ENCODE measurements at regions not wholly inside any gene's neighbourhood (a gene's known extent, or its start where the extent isn't known, plus 50 kb on each side); places are given as distances from the start of the nearest gene placed in this dataset.

GRCh38 chr14:38882533-38882932 is 220.5 kb downstream of the SEC23A start:
- H3K9me3 Mint-ChIP-seq: no peaks in the 10 kb centered on the region
- ChIA-PET POLR2A (no interaction called here), CTCF (interaction anchor here (0.6 kb wide), 1 partner anchor 25 kb away, joined by 4 read pairs; no protein-coding TSS in a partner anchor)
- H3K27ac Mint-ChIP-seq: no peak overlapping the region
- H3K4me1 Mint-ChIP-seq: no peaks in the 10 kb centered on the region
- no peaks in the 10 kb centered on the region for H3K36me3 Mint-ChIP-seq (ENCODE audit: low read depth)
- H3K4me3 Mint-ChIP-seq: no peak overlapping the region
- no peak for DNase-seq
- peaks cover 4% of the 10 kb centered on the region for H3K27me3 Mint-ChIP-seq

- H3K4me3 Mint-ChIP-seq: no peak overlapping the region
- POLR2A ChIA-PET: no interaction called here
- no peaks in the 10 kb centered on the region for H3K9me3 Mint-ChIP-seq
Observed at GRCh38 chr14:38880643-38881524, 222.2 kb downstream of the SEC23A start.

GRCh38 chr14:38877744-38878388 is 225.2 kb downstream of the SEC23A start:
- Mint-ChIP-seq H3K4me1 (no peaks in the 10 kb centered on the region), H3K4me3 (no peak overlapping the region), H3K9me3 (no peaks in the 10 kb centered on the region), H3K27ac (no peak overlapping the region), H3K27me3 (peaks cover 10% of the 10 kb centered on the region), H3K36me3 (ENCODE audit: low read depth) (no peaks in the 10 kb centered on the region)
- CTCF ChIA-PET: no interaction called here
- POLR2A ChIA-PET: no interaction called here
- no peak for DNase-seq

More at GRCh38 chr14:38880643-38881524, 222.2 kb downstream of the SEC23A start:
- Mint-ChIP-seq H3K36me3 (ENCODE audit: low read depth) (no peaks in the 10 kb centered on the region), H3K27me3 (peaks cover 10% of the 10 kb centered on the region), H3K27ac (no peak overlapping the region), H3K4me1 (no peaks in the 10 kb centered on the region)
- DNase-seq: no peak
- CTCF ChIA-PET: interaction anchor here (0.5 kb wide), 1 partner anchor 27 kb away, joined by 3 read pairs; no protein-coding TSS in a partner anchor

GRCh38 chr14:38874721-38875120 is 228.3 kb downstream of the SEC23A start:
- Mint-ChIP-seq H3K36me3 (ENCODE audit: low read depth) (no peaks in the 10 kb centered on the region), H3K4me1 (no peaks in the 10 kb centered on the region), H3K27me3 (peaks cover 7% of the 10 kb centered on the region), H3K27ac (no peak overlapping the region), H3K4me3 (no peak overlapping the region), H3K9me3 (no peaks in the 10 kb centered on the region)
- POLR2A ChIA-PET: no interaction called here
- CTCF ChIA-PET: no interaction called here
- DNase-seq: no peak

- no peaks in the 10 kb centered on the region for H3K4me1 Mint-ChIP-seq
- no peaks in the 10 kb centered on the region for H3K36me3 Mint-ChIP-seq (ENCODE audit: low read depth)
- H3K4me3 Mint-ChIP-seq: no peak overlapping the region
- H3K27me3 Mint-ChIP-seq: peaks cover 7% of the 10 kb centered on the region
- POLR2A ChIA-PET: no interaction called here
- no peak overlapping the region for H3K27ac Mint-ChIP-seq
- H3K9me3 Mint-ChIP-seq: no peaks in the 10 kb centered on the region
- CTCF ChIA-PET: interaction anchor here (0.6 kb wide), 1 partner anchor 16 kb away, joined by 3 read pairs; no protein-coding TSS in a partner anchor
- DNase-seq: no peak
Observed at GRCh38 chr14:38873941-38874612, 229.0 kb downstream of the SEC23A start.

- Mint-ChIP-seq H3K27me3 (no peaks in the 10 kb centered on the region), H3K36me3 (ENCODE audit: low read depth) (no peaks in the 10 kb centered on the region), H3K9me3 (no peaks in the 10 kb centered on the region), H3K4me3 (no peak overlapping the region), H3K4me1 (no peaks in the 10 kb centered on the region), H3K27ac (no peak overlapping the region)
- DNase-seq: no peak
- POLR2A ChIA-PET: no interaction called here
- CTCF ChIA-PET: no interaction called here
Observed at GRCh38 chr14:38870296-38870836, 232.7 kb downstream of the SEC23A start.

- POLR2A ChIA-PET: no interaction called here
- no peak for DNase-seq
Observed at GRCh38 chr14:38868399-38869290, 234.4 kb downstream of the SEC23A start.

GRCh38 chr14:38867561-38868150 is 235.4 kb downstream of the SEC23A start:
- Mint-ChIP-seq H3K4me1 (no peaks in the 10 kb centered on the region), H3K4me3 (no peak overlapping the region), H3K27ac (no peak overlapping the region), H3K36me3 (ENCODE audit: low read depth) (no peaks in the 10 kb centered on the region), H3K9me3 (no peaks in the 10 kb centered on the region), H3K27me3 (no peaks in the 10 kb centered on the region)
- ChIA-PET CTCF (interaction anchor here (1.3 kb wide), 1 partner anchor 148 kb away, joined by 3 read pairs; no protein-coding TSS in a partner anchor), POLR2A (no interaction called here)
- peak; percentile 72 for DNase-seq

More at GRCh38 chr14:38868399-38869290, 234.4 kb downstream of the SEC23A start:
- H3K27me3 Mint-ChIP-seq: no peaks in the 10 kb centered on the region
- H3K4me3 Mint-ChIP-seq: no peak overlapping the region
- H3K9me3 Mint-ChIP-seq: no peaks in the 10 kb centered on the region
- no peaks in the 10 kb centered on the region for H3K36me3 Mint-ChIP-seq (ENCODE audit: low read depth)
- CTCF ChIA-PET: no interaction called here
- no peak overlapping the region for H3K27ac Mint-ChIP-seq
- no peaks in the 10 kb centered on the region for H3K4me1 Mint-ChIP-seq

- DNase-seq: no peak
- POLR2A ChIA-PET: interaction anchor here (0.7 kb wide), 1 partner anchor 658 kb away, joined by 3 read pairs; no protein-coding TSS in a partner anchor
- Mint-ChIP-seq H3K36me3 (ENCODE audit: low read depth) (no peaks in the 10 kb centered on the region), H3K27ac (no peak overlapping the region), H3K27me3 (peaks cover 1% of the 10 kb centered on the region), H3K9me3 (no peaks in the 10 kb centered on the region), H3K4me3 (no peak overlapping the region), H3K4me1 (no peaks in the 10 kb centered on the region)
- CTCF ChIA-PET: no interaction called here
Observed at GRCh38 chr14:38866461-38866860, 236.6 kb downstream of the SEC23A start.

- no peaks in the 10 kb centered on the region for H3K36me3 Mint-ChIP-seq (ENCODE audit: low read depth)
Observed at GRCh38 chr14:38862366-38862765, 240.7 kb downstream of the SEC23A start.

GRCh38 chr14:38860530-38860929 is 242.5 kb downstream of the SEC23A start:
- Mint-ChIP-seq H3K27me3 (peaks cover 7% of the 10 kb centered on the region), H3K9me3 (no peaks in the 10 kb centered on the region), H3K4me3 (no peak overlapping the region), H3K27ac (no peak overlapping the region), H3K4me1 (no peaks in the 10 kb centered on the region), H3K36me3 (ENCODE audit: low read depth) (no peaks in the 10 kb centered on the region)
- ChIA-PET POLR2A (no interaction called here), CTCF (no interaction called here)
- DNase-seq: no peak

More at GRCh38 chr14:38862366-38862765, 240.7 kb downstream of the SEC23A start:
- H3K4me1 Mint-ChIP-seq: no peaks in the 10 kb centered on the region
- ChIA-PET CTCF (no interaction called here), POLR2A (no interaction called here)
- H3K27ac Mint-ChIP-seq: no peak overlapping the region
- H3K9me3 Mint-ChIP-seq: no peaks in the 10 kb centered on the region
- no peak for DNase-seq
- peaks cover 7% of the 10 kb centered on the region for H3K27me3 Mint-ChIP-seq
- no peak overlapping the region for H3K4me3 Mint-ChIP-seq

- ChIA-PET CTCF (no interaction called here), POLR2A (no interaction called here)
- H3K36me3 Mint-ChIP-seq (ENCODE audit: low read depth): no peaks in the 10 kb centered on the region
Observed at GRCh38 chr14:38856798-38857197, 246.2 kb downstream of the SEC23A start.

More at GRCh38 chr14:38856798-38857197, 246.2 kb downstream of the SEC23A start:
- Mint-ChIP-seq H3K4me3 (no peak overlapping the region), H3K9me3 (no peaks in the 10 kb centered on the region), H3K27ac (no peak overlapping the region), H3K4me1 (no peaks in the 10 kb centered on the region), H3K27me3 (peaks cover 7% of the 10 kb centered on the region)
- DNase-seq: no peak
